ENCODE measurements at regions not wholly inside any gene's neighbourhood (a gene's known extent, or its start where the extent isn't known, plus 50 kb on each side); places are given as distances from the start of the nearest gene placed in this dataset.

- no peaks in the 10 kb centered on the region for H3K9me3 ChIP-seq (replicated peaks; ENCODE audit: insufficient read depth, low read length)
Observed at GRCh38 chr22:47279337-47279736, 516.9 kb downstream of the TBC1D22A start.

DNA sequence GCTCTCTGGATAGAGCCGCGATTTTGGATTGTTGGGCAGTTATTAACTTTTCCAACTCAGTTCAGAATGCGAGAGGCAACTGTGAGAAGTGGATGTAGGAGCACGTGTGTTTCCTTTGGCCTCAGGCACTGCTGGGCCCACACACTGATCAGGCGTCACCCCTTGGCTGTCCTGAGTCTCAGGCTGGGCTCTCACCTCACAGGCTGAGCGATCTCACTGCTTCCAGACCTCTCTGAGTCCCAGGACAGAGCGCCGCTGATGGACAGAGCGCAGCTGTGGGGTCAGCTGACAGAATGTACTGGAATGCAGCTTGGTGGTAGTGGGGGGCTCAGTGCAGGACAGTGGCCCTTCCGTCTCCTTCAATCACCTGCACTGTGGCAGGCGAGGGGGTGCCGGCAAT lies 516.2 kb downstream of the TBC1D22A start:
- H3K4me1 ChIP-seq (ENCODE audit: low read length) = no peaks in the 10 kb centered on the region
- no peaks in the 10 kb centered on the region for H4K20me1 ChIP-seq (ENCODE audit: insufficient read depth, low read length)
- H3K9ac ChIP-seq (ENCODE audit: low read length) = no peak overlapping the region
- TF ChIP-seq EZH2 (optimal IDR thresholded peaks at IDR 0.05; ENCODE audit: low read depth, low read length) = no peak
- H3K79me2 ChIP-seq (ENCODE audit: low read length) = no peaks in the 10 kb centered on the region
- H3K27ac ChIP-seq (ENCODE audit: low read length) = no peak overlapping the region
- no peak overlapping the region for H2AFZ ChIP-seq (ENCODE audit: low read length)
- no peaks in the 10 kb centered on the region for H3K36me3 ChIP-seq (replicated peaks; ENCODE audit: insufficient read depth, low read length)
- H3K9me3 ChIP-seq (replicated peaks; ENCODE audit: insufficient read depth, low read length) = no peaks in the 10 kb centered on the region
- H3F3A ChIP-seq (ENCODE audit: insufficient read depth, low read length) = no peaks in the 10 kb centered on the region
- no peak overlapping the region for H3K4me2 ChIP-seq (ENCODE audit: low read depth, low read length)
- H3K9me2 ChIP-seq (replicated peaks; ENCODE audit: insufficient read depth, low read length) = no peaks in the 10 kb centered on the region
- DNase-seq = no peak
- H3K4me3 ChIP-seq (ENCODE audit: low read length) = no peak overlapping the region
- peaks cover 76% of the 10 kb centered on the region for H3K27me3 ChIP-seq (replicated peaks; ENCODE audit: insufficient read depth, low read length)

More at GRCh38 chr22:47279337-47279736, 516.9 kb downstream of the TBC1D22A start:
- H3K27ac ChIP-seq (ENCODE audit: low read length) = no peak overlapping the region
- H3K9ac ChIP-seq (ENCODE audit: low read length) = no peak overlapping the region
- no peak overlapping the region for H3K4me3 ChIP-seq (ENCODE audit: low read length)
- H3F3A ChIP-seq (ENCODE audit: insufficient read depth, low read length) = no peaks in the 10 kb centered on the region
- no peaks in the 10 kb centered on the region for H3K36me3 ChIP-seq (replicated peaks; ENCODE audit: insufficient read depth, low read length)
- DNase-seq = no peak
- no peaks in the 10 kb centered on the region for H3K4me1 ChIP-seq (ENCODE audit: low read length)
- H3K4me2 ChIP-seq (ENCODE audit: low read depth, low read length) = no peak overlapping the region
- no peak for TF ChIP-seq EZH2 (optimal IDR thresholded peaks at IDR 0.05; ENCODE audit: low read depth, low read length)
- TF ChIP-seq EZH2phosphoT487 (IDR thresholded peaks at IDR 0.05; ENCODE audit: low read length) = no peak
- TF ChIP-seq, protein P1, sequence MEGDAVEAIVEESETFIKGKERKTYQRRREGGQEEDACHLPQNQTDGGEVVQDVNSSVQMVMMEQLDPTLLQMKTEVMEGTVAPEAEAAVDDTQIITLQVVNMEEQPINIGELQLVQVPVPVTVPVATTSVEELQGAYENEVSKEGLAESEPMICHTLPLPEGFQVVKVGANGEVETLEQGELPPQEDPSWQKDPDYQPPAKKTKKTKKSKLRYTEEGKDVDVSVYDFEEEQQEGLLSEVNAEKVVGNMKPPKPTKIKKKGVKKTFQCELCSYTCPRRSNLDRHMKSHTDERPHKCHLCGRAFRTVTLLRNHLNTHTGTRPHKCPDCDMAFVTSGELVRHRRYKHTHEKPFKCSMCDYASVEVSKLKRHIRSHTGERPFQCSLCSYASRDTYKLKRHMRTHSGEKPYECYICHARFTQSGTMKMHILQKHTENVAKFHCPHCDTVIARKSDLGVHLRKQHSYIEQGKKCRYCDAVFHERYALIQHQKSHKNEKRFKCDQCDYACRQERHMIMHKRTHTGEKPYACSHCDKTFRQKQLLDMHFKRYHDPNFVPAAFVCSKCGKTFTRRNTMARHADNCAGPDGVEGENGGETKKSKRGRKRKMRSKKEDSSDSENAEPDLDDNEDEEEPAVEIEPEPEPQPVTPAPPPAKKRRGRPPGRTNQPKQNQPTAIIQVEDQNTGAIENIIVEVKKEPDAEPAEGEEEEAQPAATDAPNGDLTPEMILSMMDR (IDR thresholded peaks at IDR 0.05; ENCODE audit: low read length) = no peak
- H2AFZ ChIP-seq (ENCODE audit: low read length) = no peak overlapping the region
- no peaks in the 10 kb centered on the region for H4K20me1 ChIP-seq (ENCODE audit: insufficient read depth, low read length)
- no peaks in the 10 kb centered on the region for H3K9me2 ChIP-seq (replicated peaks; ENCODE audit: insufficient read depth, low read length)
- no peaks in the 10 kb centered on the region for H3K79me2 ChIP-seq (ENCODE audit: low read length)
- H3K27me3 ChIP-seq (replicated peaks; ENCODE audit: insufficient read depth, low read length) = peaks cover 83% of the 10 kb centered on the region

DNA sequence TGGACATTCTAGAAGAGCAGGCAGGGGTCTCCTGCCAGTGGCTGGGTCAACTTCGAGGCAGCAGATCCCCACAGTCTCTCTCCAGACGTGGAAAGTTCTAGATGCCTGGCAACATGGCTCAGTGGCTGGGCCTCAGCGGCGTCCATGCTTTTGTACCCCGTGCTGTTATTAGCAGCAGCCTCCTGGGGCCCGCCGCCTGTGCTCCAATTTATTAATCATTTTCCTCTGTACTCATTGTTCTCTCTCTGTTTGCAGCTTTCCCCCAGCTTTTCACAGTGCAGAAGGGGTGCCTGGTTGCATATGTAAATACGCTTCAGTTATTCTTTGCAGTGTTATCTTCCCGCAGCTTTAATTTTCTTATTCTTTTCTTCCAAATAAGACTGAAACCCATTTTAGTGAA lies 515.1 kb downstream of the TBC1D22A start:
- TF ChIP-seq EZH2phosphoT487 (IDR thresholded peaks at IDR 0.05; ENCODE audit: low read length) = no peak
- no peak for TF ChIP-seq EZH2 (optimal IDR thresholded peaks at IDR 0.05; ENCODE audit: low read depth, low read length)
- TF ChIP-seq, protein P1 (IDR thresholded peaks at IDR 0.05; ENCODE audit: low read length) = no peak
- no peak for DNase-seq
- Histone ChIP-seq H3K9me3 (replicated peaks; ENCODE audit: insufficient read depth, low read length) (no peaks in the 10 kb centered on the region), H3K27me3 (replicated peaks; ENCODE audit: insufficient read depth, low read length) (peaks cover 66% of the 10 kb centered on the region), H3K4me2 (ENCODE audit: low read depth, low read length) (no peak overlapping the region), H3K9me2 (replicated peaks; ENCODE audit: insufficient read depth, low read length) (no peaks in the 10 kb centered on the region), H3K27ac (ENCODE audit: low read length) (no peak overlapping the region), H3K4me1 (ENCODE audit: low read length) (no peaks in the 10 kb centered on the region), H2AFZ (ENCODE audit: low read length) (no peak overlapping the region), H3K79me2 (ENCODE audit: low read length) (no peaks in the 10 kb centered on the region), H3K9ac (ENCODE audit: low read length) (no peak overlapping the region), H4K20me1 (ENCODE audit: insufficient read depth, low read length) (no peaks in the 10 kb centered on the region), H3F3A (ENCODE audit: insufficient read depth, low read length) (no peaks in the 10 kb centered on the region), H3K36me3 (replicated peaks; ENCODE audit: insufficient read depth, low read length) (no peaks in the 10 kb centered on the region), H3K4me3 (ENCODE audit: low read length) (no peak overlapping the region)

GRCh38 chr22:47276991-47277390 lies 514.5 kb downstream of the TBC1D22A start:
- no peak overlapping the region for H3K27ac ChIP-seq (ENCODE audit: low read length)
- H3K4me2 ChIP-seq (ENCODE audit: low read depth, low read length) = no peak overlapping the region
- DNase-seq = no peak
- H3K4me1 ChIP-seq (ENCODE audit: low read length) = no peaks in the 10 kb centered on the region
- no peaks in the 10 kb centered on the region for H3K9me3 ChIP-seq (replicated peaks; ENCODE audit: insufficient read depth, low read length)
- no peaks in the 10 kb centered on the region for H4K20me1 ChIP-seq (ENCODE audit: insufficient read depth, low read length)
- peaks cover 65% of the 10 kb centered on the region for H3K27me3 ChIP-seq (replicated peaks; ENCODE audit: insufficient read depth, low read length)
- H3F3A ChIP-seq (ENCODE audit: insufficient read depth, low read length) = no peaks in the 10 kb centered on the region
- H3K9ac ChIP-seq (ENCODE audit: low read length) = no peak overlapping the region
- no peak for TF ChIP-seq EZH2phosphoT487 (IDR thresholded peaks at IDR 0.05; ENCODE audit: low read length)
- TF ChIP-seq EZH2 (optimal IDR thresholded peaks at IDR 0.05; ENCODE audit: low read depth, low read length) = no peak
- TF ChIP-seq, protein P1 (IDR thresholded peaks at IDR 0.05; ENCODE audit: low read length) = no peak
- no peak overlapping the region for H2AFZ ChIP-seq (ENCODE audit: low read length)
- no peaks in the 10 kb centered on the region for H3K79me2 ChIP-seq (ENCODE audit: low read length)
- no peak overlapping the region for H3K4me3 ChIP-seq (ENCODE audit: low read length)
- H3K36me3 ChIP-seq (replicated peaks; ENCODE audit: insufficient read depth, low read length) = no peaks in the 10 kb centered on the region
- no peaks in the 10 kb centered on the region for H3K9me2 ChIP-seq (replicated peaks; ENCODE audit: insufficient read depth, low read length)

Data from MM.1S (cell line).